Panc1 (cell line): ENCODE measurements at regions not wholly inside any gene's neighbourhood (a gene's known extent, or its start where the extent isn't known, plus 50 kb on each side); places are given as distances from the start of the nearest gene placed in this dataset.

Source experiments
- ATAC-seq: fragments of 200-7000 bp; cut with Tn5 transposase; 2 replicates; pipeline ENCODE4 v1.9.1; 2020; ENCODE audit warnings: mild to moderate bottlenecking, moderate library complexity
- BruUV-seq: library from RNA; stranded (reverse); fragments of 400-500 nt; replicated peaks from 2 replicates; lab custom pipeline; 2021; lab: Mats Ljungman, UMichigan
- CTCF ChIA-PET: fragments of 300-600 bp; sonication (Branson Sonifier 250); formaldehyde crosslinking; loops from one replicate; lab custom pipeline; 2022; ENCODE audit warnings: antibody characterized with exemption; lab: Charles Lee
- POLR2A ChIA-PET: fragments of 300-600 bp; sonication (Branson Sonifier 250); formaldehyde crosslinking; loops from one replicate; lab custom pipeline; 2022; ENCODE audit warnings: antibody characterized with exemption; lab: Charles Lee
- DNase-seq: peaks from one replicate; pipeline ENCODE4 v3.0.0-alpha.2; 2010; ENCODE audit warnings: low read depth, low spot score
- H3K27ac ChIP-seq: 2 replicates; pipeline ENCODE4 v1.5.1; 2011; ENCODE audit warnings: mild to moderate bottlenecking, low read length, inconsistent platforms
- H3K27me3 ChIP-seq: fragments of 200-500 bp; sonication (Bioruptor generic); 2 replicates; pipeline ENCODE4 v1.6.0; 2014; ENCODE audit warnings: low read length, inconsistent platforms; ENCODE audit not compliant: control insufficient read depth, insufficient read depth
- H3K36me3 ChIP-seq: fragments of 200-500 bp; sonication (Bioruptor generic); 2 replicates; pipeline ENCODE4 v1.5.1; 2014; ENCODE audit warnings: inconsistent platforms, mild to moderate bottlenecking, low read length, moderate library complexity; ENCODE audit not compliant: control insufficient read depth, insufficient read depth
- H3K4me1 ChIP-seq: 2 replicates; pipeline ENCODE4 v1.5.1; 2011; ENCODE audit warnings: inconsistent platforms, mild to moderate bottlenecking, low read length, moderate library complexity; ENCODE audit not compliant: control insufficient read depth, insufficient read depth
- H3K4me3 ChIP-seq, 2 experiments: 2 replicates each; pipeline ENCODE4 v1.5.1; 2011 to 2012; ENCODE audit warnings: low read depth in 2 of 2, low read length in 2 of 2, mild to moderate bottlenecking in 2 of 2, inconsistent platforms in 1 of 2, moderate library complexity in 1 of 2
- H3K9me3 ChIP-seq: fragments of 200-500 bp; sonication (Bioruptor generic); 2 replicates; pipeline ENCODE4 v1.5.1; 2014; ENCODE audit warnings: low read depth, mild to moderate bottlenecking, inconsistent platforms, low read length, moderate library complexity; ENCODE audit not compliant: control insufficient read depth, insufficient read depth
- CTCF ChIP-seq: fragments of 450-650 bp; IDR thresholded peaks from 2 replicates; pipeline ENCODE4 v1.5.1; 2017; ENCODE audit warnings: mild to moderate bottlenecking
- POLR2AphosphoS5 ChIP-seq: IDR thresholded peaks from 2 replicates; pipeline ENCODE4 v1.6.1; 2012; ENCODE audit warnings: mild to moderate bottlenecking, low read depth, low read length, moderate library complexity
- REST ChIP-seq, 2 experiments: IDR thresholded peaks; 2 replicates each; pipeline ENCODE4 v1.6.1; 2011 to 2012; ENCODE audit warnings: low read depth in 2 of 2, control low read depth in 1 of 2, low read length in 1 of 2, mild to moderate bottlenecking in 1 of 2, moderate library complexity in 1 of 2; ENCODE audit not compliant: insufficient read depth in 1 of 2
- SIN3A ChIP-seq: IDR thresholded peaks from 2 replicates; pipeline ENCODE4 v1.6.1; 2012; ENCODE audit warnings: low read depth, mild to moderate bottlenecking, low read length, moderate library complexity, borderline replicate concordance; ENCODE audit not compliant: insufficient read depth
- TCF7L2 ChIP-seq: IDR thresholded peaks from 2 replicates; pipeline ENCODE4 v1.6.1; 2011; ENCODE audit warnings: mild to moderate bottlenecking, low read depth, low read length, inconsistent platforms
- in situ Hi-C: cut with HindIII; loops from 2 replicates; pipeline ENCODE4 v1.10.0; 2016; ENCODE audit warnings: low sequenced_read_pairs, low pct_unique_long_range_greater_than_20kb
- intact Hi-C: fragments of 100-400 bp; cut with micrococcal nuclease; formaldehyde crosslinking; loops from one replicate; pipeline ENCODE4 v1.10.0; 2022; ENCODE audit not compliant: unreplicated experiment

GRCh38 chr3:18724456-18724855 is 299.3 kb upstream of the SATB1 start:
- Histone ChIP-seq H3K9me3 (no peaks in the 10 kb centered on the region), H3K36me3 (no peaks in the 10 kb centered on the region), H3K27ac (no peak overlapping the region), H3K4me1 (no peaks in the 10 kb centered on the region), H3K4me3 (no peak overlapping the region), H3K27me3 (no peaks in the 10 kb centered on the region)
- ATAC-seq (no peak), DNase-seq (no peak)
- ChIA-PET CTCF (no interaction called here), POLR2A (no interaction called here)
- intact Hi-C loops: no loop called here
- no TSS peak for BruUV-seq
- TF ChIP-seq REST (IDR thresholded peaks at IDR 0.05; ENCODE audit: insufficient read depth in 1 of 2, low read depth in 2 of 2, low read length in 1 of 2) (no peak), TCF7L2 (no peak), POLR2AphosphoS5 (no peak), SIN3A (no peak), CTCF (no peak)
- in situ Hi-C loops: no loop called here

GRCh38 chr3:18723206-18723810 is 298.2 kb upstream of the SATB1 start:
- Histone ChIP-seq H3K36me3 (no peaks in the 10 kb centered on the region), H3K4me3 (no peak overlapping the region), H3K27me3 (no peaks in the 10 kb centered on the region), H3K27ac (no peak overlapping the region), H3K9me3 (no peaks in the 10 kb centered on the region), H3K4me1 (no peaks in the 10 kb centered on the region)
- ChIA-PET CTCF (no interaction called here), POLR2A (no interaction called here)
- intact Hi-C loops (no loop called here), in situ Hi-C loops (no loop called here)
- DNase-seq (no peak), ATAC-seq (no peak)
- BruUV-seq: no TSS peak
- TF ChIP-seq CTCF (no peak), REST (IDR thresholded peaks at IDR 0.05; ENCODE audit: insufficient read depth in 1 of 2, low read depth in 2 of 2, low read length in 1 of 2) (no peak), SIN3A (no peak), TCF7L2 (no peak), POLR2AphosphoS5 (no peak)
